ENCODE measurements at regions not wholly inside any gene's neighbourhood (a gene's known extent, or its start where the extent isn't known, plus 50 kb on each side); places are given as distances from the start of the nearest gene placed in this dataset.

- DNase-seq, result no peak
- CTCF ChIA-PET, result no interaction called here
- peaks cover 0 to 8% (median 0%) of the 10 kb centered on the region in 11 donors for H3K9me3 Mint-ChIP-seq
- Histone ChIP-seq H3K4me3 (ENCODE audit: low read length) (no peak overlapping the region), H3K9me3 (ENCODE audit: control insufficient read depth in 2 of 3, low read length in 3 of 3) (no peaks in the 10 kb centered on the region), H3K27me3 (ENCODE audit: control insufficient read depth in 2 of 2, insufficient read depth in 2 of 2, low read length in 2 of 2) (no peaks in the 10 kb centered on the region), H3K36me3 (ENCODE audit: control insufficient read depth in 2 of 3, insufficient read depth in 3 of 3, low read length in 3 of 3) (no peaks in the 10 kb centered on the region), H3K27ac (ENCODE audit: low read depth, low read length) (no peak overlapping the region), H3K4me1 (ENCODE audit: control insufficient read depth in 2 of 2, insufficient read depth in 2 of 2, low read length in 2 of 2) (peaks cover 0 to 4% of the 10 kb centered on the region in 2 donors)
- ATAC-seq, result no peak
- H3K36me3 Mint-ChIP-seq, result peaks cover 0 to 5% (median 0%) of the 10 kb centered on the region in 5 donors
- H3K4me1 Mint-ChIP-seq, result peaks cover 4 to 21% (median 10%) of the 10 kb centered on the region in 7 donors
- intact Hi-C loops (cut with micrococcal nuclease), result no loop called here
- H3K4me3 Mint-ChIP-seq, result peak overlapping the region in 4 of 10 donors; percentile 6 to 41 (median 9)
- H3K27ac Mint-ChIP-seq, result no peak overlapping the region
- peaks cover 0 to 8% (median 0%) of the 10 kb centered on the region in 5 donors for H3K27me3 Mint-ChIP-seq
- POLR2A ChIA-PET, result no interaction called here
Measured at GRCh38 chr6:15956205-15957106, 172.4 kb upstream of the MYLIP start.

DNA sequence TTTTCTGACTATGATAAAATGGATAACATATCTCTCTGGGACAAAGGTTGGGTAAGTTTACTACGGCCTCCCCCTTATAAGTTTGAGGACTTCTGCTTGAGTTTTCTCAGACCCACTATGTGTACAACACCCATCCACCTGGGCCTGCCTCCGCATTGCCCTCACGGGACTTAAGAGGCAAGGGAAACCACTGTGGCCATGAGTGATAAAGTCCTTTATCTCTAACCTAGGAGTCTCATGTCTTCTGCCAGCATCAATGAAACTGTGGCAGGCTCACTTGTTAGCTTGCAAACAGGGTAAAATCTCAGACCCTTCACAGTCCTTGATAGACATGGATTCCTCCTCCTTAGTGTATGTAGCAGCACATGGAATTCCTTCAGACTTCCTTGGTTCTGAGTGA, 173.4 kb upstream of the MYLIP start:
- CTCF ChIA-PET, result no interaction called here
- no peak overlapping the region for H3K27ac ChIP-seq (ENCODE audit: low read depth, low read length)
- no peaks in the 10 kb centered on the region for H3K36me3 ChIP-seq (ENCODE audit: control insufficient read depth in 2 of 3, insufficient read depth in 3 of 3, low read length in 3 of 3)
- ATAC-seq (no peak), DNase-seq (no peak)
- peaks cover 0 to 4% of the 10 kb centered on the region in 2 donors for H3K4me1 ChIP-seq (ENCODE audit: control insufficient read depth in 2 of 2, insufficient read depth in 2 of 2, low read length in 2 of 2)
- Mint-ChIP-seq H3K36me3 (peaks cover 0 to 5% (median 0%) of the 10 kb centered on the region in 5 donors), H3K4me1 (peaks cover 4 to 15% (median 10%) of the 10 kb centered on the region in 7 donors), H3K27ac (no peak overlapping the region), H3K9me3 (peaks cover 0 to 6% (median 0%) of the 10 kb centered on the region in 11 donors), H3K27me3 (peaks cover 0 to 8% (median 0%) of the 10 kb centered on the region in 5 donors), H3K4me3 (no peak overlapping the region)
- POLR2A ChIA-PET, result no interaction called here
- intact Hi-C loops (cut with micrococcal nuclease), result no loop called here
- no peak overlapping the region for H3K4me3 ChIP-seq (ENCODE audit: low read length)
- no peaks in the 10 kb centered on the region for H3K27me3 ChIP-seq (ENCODE audit: control insufficient read depth in 2 of 2, insufficient read depth in 2 of 2, low read length in 2 of 2)
- H3K9me3 ChIP-seq (ENCODE audit: control insufficient read depth in 2 of 3, low read length in 3 of 3), result no peaks in the 10 kb centered on the region

DNA sequence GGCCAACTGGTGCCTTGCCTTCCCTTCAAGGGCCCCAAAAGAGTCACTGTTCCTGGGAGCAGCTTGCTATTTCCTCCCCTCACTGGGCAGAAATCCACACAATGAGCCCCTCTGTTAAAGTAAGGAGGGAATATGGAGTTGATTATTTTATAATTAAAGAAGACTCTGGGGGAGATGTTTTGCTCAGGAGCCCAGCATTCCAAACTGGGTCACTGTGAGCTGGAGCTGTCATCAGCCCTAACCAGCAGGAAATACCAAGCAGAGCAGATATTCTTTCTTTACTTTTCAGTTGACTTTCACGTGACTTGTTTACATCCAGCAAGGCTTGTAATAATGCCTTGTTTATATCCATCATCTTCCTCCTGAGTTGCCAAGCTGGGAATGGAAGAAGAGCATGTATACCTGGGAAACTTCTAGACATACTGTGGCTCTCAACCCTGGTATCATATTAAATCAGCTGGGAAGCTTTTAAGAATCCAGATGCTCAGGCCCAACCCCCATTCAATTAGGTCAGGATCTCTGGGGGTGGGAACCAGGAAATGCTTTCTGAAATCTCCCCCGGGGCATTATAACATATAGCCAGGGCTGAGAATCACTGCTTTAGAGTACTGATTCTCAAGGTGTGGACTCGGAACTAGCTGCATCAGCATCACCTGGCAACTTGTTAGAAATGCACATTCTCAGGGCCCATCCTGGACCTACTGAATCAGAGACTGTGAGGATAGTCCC, 175.6 kb upstream of the MYLIP start:
- Histone ChIP-seq H3K36me3 (ENCODE audit: control insufficient read depth in 2 of 3, insufficient read depth in 3 of 3, low read length in 3 of 3) (no peaks in the 10 kb centered on the region), H3K4me1 (ENCODE audit: control insufficient read depth in 2 of 2, insufficient read depth in 2 of 2, low read length in 2 of 2) (peaks cover 0 to 4% of the 10 kb centered on the region in 2 donors), H3K27ac (ENCODE audit: low read depth, low read length) (no peak overlapping the region), H3K27me3 (ENCODE audit: control insufficient read depth in 2 of 2, insufficient read depth in 2 of 2, low read length in 2 of 2) (no peaks in the 10 kb centered on the region), H3K4me3 (ENCODE audit: low read length) (no peak overlapping the region), H3K9me3 (ENCODE audit: control insufficient read depth in 2 of 3, low read length in 3 of 3) (no peaks in the 10 kb centered on the region)
- Mint-ChIP-seq H3K36me3 (peaks cover 0 to 5% (median 0%) of the 10 kb centered on the region in 5 donors), H3K4me1 (peaks cover 4 to 15% (median 10%) of the 10 kb centered on the region in 7 donors), H3K27me3 (peaks cover 0 to 8% (median 0%) of the 10 kb centered on the region in 5 donors), H3K4me3 (no peak overlapping the region), H3K27ac (no peak overlapping the region), H3K9me3 (peaks cover 0 to 6% (median 0%) of the 10 kb centered on the region in 11 donors)
- CTCF ChIA-PET, result interaction anchor here (0.5 kb wide), 1 partner anchor 20 kb away, joined by 4 read pairs; no protein-coding TSS in a partner anchor
- ATAC-seq, result no peak
- no peak for DNase-seq
- POLR2A ChIA-PET, result no interaction called here
- intact Hi-C loops (cut with micrococcal nuclease), result no loop called here

DNA sequence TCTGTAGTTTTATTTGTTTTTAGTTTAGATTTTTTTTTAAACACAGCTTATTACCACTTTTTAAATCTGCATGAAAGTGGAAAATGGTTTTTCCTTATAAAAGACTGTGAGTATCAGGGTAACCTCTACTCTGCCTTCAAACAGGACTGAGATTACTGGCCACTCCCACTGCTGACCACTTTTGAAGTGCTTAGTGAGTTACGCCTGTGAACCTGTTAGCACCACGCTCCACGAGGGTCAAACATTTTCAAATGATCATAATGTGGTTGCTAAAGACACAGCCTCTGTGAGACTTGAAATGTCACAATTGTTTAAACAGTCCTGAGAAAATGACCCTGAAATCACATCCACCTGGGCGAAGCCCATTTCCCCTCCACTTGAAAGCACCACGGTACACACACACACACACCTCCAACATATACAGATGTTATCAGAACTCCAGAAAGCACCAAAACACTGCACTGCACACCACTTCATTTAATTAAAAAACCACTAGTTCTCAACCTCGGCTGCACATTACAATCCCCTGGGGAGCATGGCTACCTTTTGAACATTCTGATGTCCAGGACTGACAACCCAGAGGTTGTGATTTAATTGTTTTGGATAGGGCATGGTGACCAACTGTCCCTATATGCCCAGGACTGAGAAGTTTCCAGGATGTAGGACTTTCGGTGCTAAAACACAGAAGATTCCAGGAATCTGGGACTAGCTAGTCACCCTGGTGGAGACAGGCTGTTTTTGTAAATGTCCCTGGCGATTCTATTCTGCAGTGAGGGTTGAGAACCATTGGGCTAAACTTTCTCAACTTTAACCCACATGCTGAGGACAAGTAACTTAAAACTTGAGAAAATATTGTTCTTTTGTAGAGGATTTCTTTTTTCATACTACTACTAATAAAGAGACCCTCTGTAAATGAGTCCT, 176.4 kb upstream of the MYLIP start:
- CTCF ChIA-PET, result no interaction called here
- H3K4me3 ChIP-seq (ENCODE audit: low read length), result no peak overlapping the region
- H3K27me3 ChIP-seq (ENCODE audit: control insufficient read depth in 2 of 2, insufficient read depth in 2 of 2, low read length in 2 of 2), result no peaks in the 10 kb centered on the region
- Mint-ChIP-seq H3K4me3 (no peak overlapping the region), H3K27me3 (peaks cover 0 to 5% (median 0%) of the 10 kb centered on the region in 5 donors), H3K27ac (no peak overlapping the region), H3K36me3 (peaks cover 0 to 5% (median 0%) of the 10 kb centered on the region in 5 donors), H3K9me3 (peaks cover 0 to 6% (median 0%) of the 10 kb centered on the region in 11 donors), H3K4me1 (peaks cover 4 to 15% (median 10%) of the 10 kb centered on the region in 7 donors)
- peaks cover 0 to 4% of the 10 kb centered on the region in 2 donors for H3K4me1 ChIP-seq (ENCODE audit: control insufficient read depth in 2 of 2, insufficient read depth in 2 of 2, low read length in 2 of 2)
- no peaks in the 10 kb centered on the region for H3K36me3 ChIP-seq (ENCODE audit: control insufficient read depth in 2 of 3, insufficient read depth in 3 of 3, low read length in 3 of 3)
- ATAC-seq (no peak), DNase-seq (no peak)
- no peaks in the 10 kb centered on the region for H3K9me3 ChIP-seq (ENCODE audit: control insufficient read depth in 2 of 3, low read length in 3 of 3)
- POLR2A ChIA-PET, result no interaction called here
- no peak overlapping the region for H3K27ac ChIP-seq (ENCODE audit: low read depth, low read length)
- intact Hi-C loops (cut with micrococcal nuclease), result no loop called here

DNA sequence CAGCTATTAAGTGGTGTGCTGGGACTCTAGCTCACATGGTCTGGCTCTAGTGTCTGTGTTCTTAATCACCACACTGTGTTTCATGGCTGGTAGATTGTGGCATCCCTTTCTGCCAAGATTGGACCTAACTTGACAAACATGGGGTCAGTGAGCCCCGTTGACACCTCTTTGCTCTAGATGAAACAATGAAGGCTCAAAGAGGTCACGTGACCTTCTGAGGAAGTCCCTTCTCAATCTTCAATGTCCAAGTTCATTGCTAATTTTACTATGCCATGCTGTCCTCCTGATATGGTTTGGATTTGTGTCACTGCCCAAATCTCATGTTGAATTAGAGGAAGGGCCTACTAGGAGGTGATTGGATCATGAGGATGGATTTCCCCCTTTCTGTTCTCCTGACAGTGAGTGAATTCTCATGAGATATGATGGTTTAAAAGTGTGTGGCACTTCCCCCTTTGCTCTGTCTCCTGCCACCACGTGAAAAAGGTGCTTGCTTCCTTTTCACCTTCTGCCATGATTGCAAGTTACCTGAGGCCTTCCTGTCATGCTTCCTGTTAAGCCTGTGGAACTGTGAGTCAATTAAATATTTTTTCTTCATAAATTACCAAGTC, 177.8 kb upstream of the MYLIP start:
- ATAC-seq (no peak), DNase-seq (no peak)
- H3K27ac ChIP-seq (ENCODE audit: low read depth, low read length), result no peak overlapping the region
- no peaks in the 10 kb centered on the region for H3K36me3 ChIP-seq (ENCODE audit: control insufficient read depth in 2 of 3, insufficient read depth in 3 of 3, low read length in 3 of 3)
- Mint-ChIP-seq H3K27ac (no peak overlapping the region), H3K36me3 (peaks cover 0 to 4% (median 0%) of the 10 kb centered on the region in 5 donors), H3K4me3 (no peak overlapping the region), H3K4me1 (peaks cover under 1 to 10% (median 3%) of the 10 kb centered on the region in 7 donors), H3K9me3 (peaks cover 0 to under 1% (median 0%) of the 10 kb centered on the region in 11 donors), H3K27me3 (no peaks in the 10 kb centered on the region)
- POLR2A ChIA-PET, result no interaction called here
- no peaks in the 10 kb centered on the region for H3K9me3 ChIP-seq (ENCODE audit: control insufficient read depth in 2 of 3, low read length in 3 of 3)
- H3K4me3 ChIP-seq (ENCODE audit: low read length), result no peak overlapping the region
- CTCF ChIA-PET, result no interaction called here
- no peaks in the 10 kb centered on the region for H3K27me3 ChIP-seq (ENCODE audit: control insufficient read depth in 2 of 2, insufficient read depth in 2 of 2, low read length in 2 of 2)
- intact Hi-C loops (cut with micrococcal nuclease), result no loop called here
- peaks cover 0 to 4% of the 10 kb centered on the region in 2 donors for H3K4me1 ChIP-seq (ENCODE audit: control insufficient read depth in 2 of 2, insufficient read depth in 2 of 2, low read length in 2 of 2)

DNA sequence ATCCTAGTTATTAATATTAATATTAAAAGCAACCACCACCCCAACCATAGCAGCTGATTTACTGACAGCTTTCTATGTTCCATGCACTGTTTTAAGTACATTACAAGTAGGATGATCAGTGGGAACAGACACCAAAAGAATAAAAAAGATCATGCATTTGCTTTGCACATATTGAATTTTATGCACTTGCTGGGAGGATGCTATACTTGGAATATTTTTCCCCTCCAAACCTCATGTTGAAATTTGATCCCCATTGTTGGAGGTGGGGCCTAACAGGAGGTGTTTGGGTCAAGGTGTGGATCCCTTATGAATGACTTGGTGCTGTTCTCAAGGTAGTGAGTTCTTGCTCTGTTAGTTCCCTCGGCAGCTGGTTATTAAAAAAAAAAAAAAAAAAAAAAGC, 178.9 kb upstream of the MYLIP start:
- intact Hi-C loops (cut with micrococcal nuclease), result no loop called here
- peaks cover 0 to 7% (median 0%) of the 10 kb centered on the region in 7 donors for H3K4me1 Mint-ChIP-seq
- H3K4me3 Mint-ChIP-seq, result no peak overlapping the region
- no peaks in the 10 kb centered on the region for H3K9me3 Mint-ChIP-seq
- peaks cover 0 to 2% (median 0%) of the 10 kb centered on the region in 5 donors for H3K36me3 Mint-ChIP-seq
- CTCF ChIA-PET, result no interaction called here
- Histone ChIP-seq H3K9me3 (ENCODE audit: control insufficient read depth in 2 of 3, low read length in 3 of 3) (no peaks in the 10 kb centered on the region), H3K27me3 (ENCODE audit: control insufficient read depth in 2 of 2, insufficient read depth in 2 of 2, low read length in 2 of 2) (no peaks in the 10 kb centered on the region), H3K36me3 (ENCODE audit: control insufficient read depth in 2 of 3, insufficient read depth in 3 of 3, low read length in 3 of 3) (no peaks in the 10 kb centered on the region), H3K27ac (ENCODE audit: low read depth, low read length) (no peak overlapping the region), H3K4me3 (ENCODE audit: low read length) (no peak overlapping the region), H3K4me1 (ENCODE audit: control insufficient read depth in 2 of 2, insufficient read depth in 2 of 2, low read length in 2 of 2) (peaks cover 0 to 4% of the 10 kb centered on the region in 2 donors)
- H3K27me3 Mint-ChIP-seq, result no peaks in the 10 kb centered on the region
- POLR2A ChIA-PET, result no interaction called here
- no peak overlapping the region for H3K27ac Mint-ChIP-seq
- DNase-seq, result no peak
- ATAC-seq, result no peak
